WTC11 (cell line): ENCODE measurements at regions not wholly inside any gene's neighbourhood (a gene's known extent, or its start where the extent isn't known, plus 50 kb on each side); places are given as distances from the start of the nearest gene placed in this dataset.

Experiments used
- ATAC-seq: fragments of 200-7000 bp; cut with Tn5 transposase; 2 replicates; pipeline ENCODE4 v1.10.0; 2021; ENCODE audit warnings: mild to moderate bottlenecking, moderate library complexity
- CTCF ChIA-PET: fragments of 300-600 bp; sonication (Branson Sonifier 250); formaldehyde crosslinking; loops from one replicate; lab custom pipeline; 2021; ENCODE audit warnings: antibody characterized with exemption; lab: Charles Lee
- POLR2A ChIA-PET: fragments of 350-600 bp; sonication (Branson Sonifier 250); formaldehyde crosslinking; loops from one replicate; lab custom pipeline; 2021; ENCODE audit warnings: antibody characterized with exemption; lab: Charles Lee
- DNase-seq: peaks from one replicate; pipeline ENCODE4 v3.0.0; 2021; ENCODE audit warnings: low spot score
- H3K27ac Mint-ChIP-seq: 2 replicates; pipeline ENCODE4 v1.8.0; 2021; ENCODE audit warnings: mixed read lengths
- H3K27me3 Mint-ChIP-seq: 2 replicates; pipeline ENCODE4 v1.8.0; 2021; ENCODE audit warnings: low read depth, mild to moderate bottlenecking, moderate library complexity, mixed read lengths
- H3K36me3 Mint-ChIP-seq: 2 replicates; pipeline ENCODE4 v1.8.0; 2021; ENCODE audit warnings: mixed read lengths
- H3K4me1 Mint-ChIP-seq: 2 replicates; pipeline ENCODE4 v1.8.0; 2022; ENCODE audit warnings: mixed read lengths
- H3K4me3 Mint-ChIP-seq: 2 replicates; pipeline ENCODE4 v1.8.0; 2021; ENCODE audit warnings: mild to moderate bottlenecking, moderate library complexity, mixed read lengths
- H3K9me3 Mint-ChIP-seq: 2 replicates; pipeline ENCODE4 v1.8.0; 2021; ENCODE audit warnings: mixed read lengths
- AFF4 ChIP-seq: sonication (generic); formaldehyde crosslinking; IDR thresholded peaks from 2 replicates; pipeline ENCODE4 v1.8.1; 2023; ENCODE audit warnings: mild to moderate bottlenecking, missing genetic modification reagents, borderline replicate concordance
- ATF3 ChIP-seq: sonication (generic); formaldehyde crosslinking; conservative IDR thresholded peaks from 2 replicates; pipeline ENCODE4 v1.8.1; 2022; ENCODE audit warnings: mild to moderate bottlenecking, missing genetic modification reagents
- ESRRA ChIP-seq: sonication (generic); formaldehyde crosslinking; IDR thresholded peaks from 2 replicates; pipeline ENCODE4 v1.8.1; 2022; ENCODE audit warnings: mild to moderate bottlenecking, missing genetic modification reagents, borderline replicate concordance
- FOXP1 ChIP-seq: sonication (generic); formaldehyde crosslinking; IDR thresholded peaks from 2 replicates; pipeline ENCODE4 v1.8.0; 2022; ENCODE audit warnings: missing genetic modification reagents, mild to moderate bottlenecking, moderate library complexity, borderline replicate concordance
- JUN ChIP-seq: sonication (generic); formaldehyde crosslinking; IDR thresholded peaks from 2 replicates; pipeline ENCODE4 v1.8.0; 2023; ENCODE audit warnings: mild to moderate bottlenecking, missing genetic modification reagents
- NFYB ChIP-seq: sonication (generic); formaldehyde crosslinking; conservative IDR thresholded peaks from 2 replicates; pipeline ENCODE4 v1.8.0; 2022; ENCODE audit warnings: low read depth, missing genetic modification reagents
- NR1H2 ChIP-seq: sonication (generic); formaldehyde crosslinking; IDR thresholded peaks from 2 replicates; pipeline ENCODE4 v1.9.0; 2021; ENCODE audit warnings: mild to moderate bottlenecking, moderate library complexity, missing genetic modification reagents
- NR2C2 ChIP-seq: sonication (generic); formaldehyde crosslinking; IDR thresholded peaks from 2 replicates; pipeline ENCODE4 v1.8.0; 2022; ENCODE audit warnings: mild to moderate bottlenecking, missing genetic modification reagents
- ZNF396 ChIP-seq: fragments of 250-450 bp; sonication (Bioruptor Pico); IDR thresholded peaks from 2 replicates; pipeline ENCODE4 v1.8.0; 2021; ENCODE audit warnings: mild to moderate bottlenecking, moderate library complexity, borderline replicate concordance
- ZNF532 ChIP-seq: fragments of 250-450 bp; sonication (Bioruptor Pico); IDR thresholded peaks from 2 replicates; pipeline ENCODE4 v1.9.0; 2021; ENCODE audit warnings: mild to moderate bottlenecking, borderline replicate concordance
- TF ChIP-seq, protein P1 (sequence below): sonication (generic); formaldehyde crosslinking; conservative IDR thresholded peaks from 2 replicates; pipeline ENCODE4 v1.8.1; 2023; ENCODE audit warnings: mild to moderate bottlenecking, low read depth, missing genetic modification reagents, moderate library complexity
- TF ChIP-seq, protein P2 (sequence below): sonication (generic); formaldehyde crosslinking; IDR thresholded peaks from 2 replicates; pipeline ENCODE4 v1.8.1; 2023; ENCODE audit warnings: mild to moderate bottlenecking, missing genetic modification reagents
- TF ChIP-seq, protein P3 (sequence below): sonication (generic); formaldehyde crosslinking; IDR thresholded peaks from 2 replicates; pipeline ENCODE4 v1.8.1; 2023; ENCODE audit warnings: mild to moderate bottlenecking, missing genetic modification reagents, moderate library complexity
- TF ChIP-seq, protein P4 (sequence below): sonication (generic); formaldehyde crosslinking; IDR thresholded peaks from 2 replicates; pipeline ENCODE4 v1.8.1; 2023; ENCODE audit warnings: mild to moderate bottlenecking, moderate library complexity, missing genetic modification reagents
- TF ChIP-seq, protein P5 (sequence below): sonication (generic); formaldehyde crosslinking; IDR thresholded peaks from 2 replicates; pipeline ENCODE4 v1.8.1; 2023; ENCODE audit warnings: mild to moderate bottlenecking, missing genetic modification reagents, moderate library complexity

DNA sequence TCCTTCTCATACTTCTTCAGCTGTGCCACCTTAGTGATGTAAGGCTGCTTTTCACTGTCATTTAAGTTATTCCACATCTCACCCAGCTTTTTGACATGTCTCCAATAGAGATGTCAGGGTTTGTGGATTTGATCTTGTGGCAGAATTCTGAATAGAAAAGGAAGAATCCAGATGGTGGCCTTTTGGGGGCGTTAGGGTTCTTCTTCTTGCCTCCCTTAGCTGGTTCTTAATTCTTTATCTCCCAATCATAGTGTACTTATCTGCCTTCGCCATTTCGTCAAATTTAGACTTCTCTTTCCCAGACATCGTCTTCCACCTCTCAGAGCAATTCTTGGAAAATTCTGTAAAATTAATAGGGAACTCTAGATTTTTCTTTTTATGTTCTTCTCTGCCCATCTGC lies 422.9 kb downstream of the GJA1 start (continued):
- TF ChIP-seq ZNF532 (CRISPR knock-in tag) (no peak), NFYB (no peak), JUN (CRISPR knock-in tag) (no peak), FOXP1 (no peak), ESRRA (CRISPR knock-in tag) (no peak), NR2C2 (CRISPR knock-in tag) (no peak)
- TF ChIP-seq, protein P1, sequence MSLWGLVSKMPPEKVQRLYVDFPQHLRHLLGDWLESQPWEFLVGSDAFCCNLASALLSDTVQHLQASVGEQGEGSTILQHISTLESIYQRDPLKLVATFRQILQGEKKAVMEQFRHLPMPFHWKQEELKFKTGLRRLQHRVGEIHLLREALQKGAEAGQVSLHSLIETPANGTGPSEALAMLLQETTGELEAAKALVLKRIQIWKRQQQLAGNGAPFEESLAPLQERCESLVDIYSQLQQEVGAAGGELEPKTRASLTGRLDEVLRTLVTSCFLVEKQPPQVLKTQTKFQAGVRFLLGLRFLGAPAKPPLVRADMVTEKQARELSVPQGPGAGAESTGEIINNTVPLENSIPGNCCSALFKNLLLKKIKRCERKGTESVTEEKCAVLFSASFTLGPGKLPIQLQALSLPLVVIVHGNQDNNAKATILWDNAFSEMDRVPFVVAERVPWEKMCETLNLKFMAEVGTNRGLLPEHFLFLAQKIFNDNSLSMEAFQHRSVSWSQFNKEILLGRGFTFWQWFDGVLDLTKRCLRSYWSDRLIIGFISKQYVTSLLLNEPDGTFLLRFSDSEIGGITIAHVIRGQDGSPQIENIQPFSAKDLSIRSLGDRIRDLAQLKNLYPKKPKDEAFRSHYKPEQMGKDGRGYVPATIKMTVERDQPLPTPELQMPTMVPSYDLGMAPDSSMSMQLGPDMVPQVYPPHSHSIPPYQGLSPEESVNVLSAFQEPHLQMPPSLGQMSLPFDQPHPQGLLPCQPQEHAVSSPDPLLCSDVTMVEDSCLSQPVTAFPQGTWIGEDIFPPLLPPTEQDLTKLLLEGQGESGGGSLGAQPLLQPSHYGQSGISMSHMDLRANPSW (CRISPR knock-in tag): no peak
- TF ChIP-seq, protein P2, sequence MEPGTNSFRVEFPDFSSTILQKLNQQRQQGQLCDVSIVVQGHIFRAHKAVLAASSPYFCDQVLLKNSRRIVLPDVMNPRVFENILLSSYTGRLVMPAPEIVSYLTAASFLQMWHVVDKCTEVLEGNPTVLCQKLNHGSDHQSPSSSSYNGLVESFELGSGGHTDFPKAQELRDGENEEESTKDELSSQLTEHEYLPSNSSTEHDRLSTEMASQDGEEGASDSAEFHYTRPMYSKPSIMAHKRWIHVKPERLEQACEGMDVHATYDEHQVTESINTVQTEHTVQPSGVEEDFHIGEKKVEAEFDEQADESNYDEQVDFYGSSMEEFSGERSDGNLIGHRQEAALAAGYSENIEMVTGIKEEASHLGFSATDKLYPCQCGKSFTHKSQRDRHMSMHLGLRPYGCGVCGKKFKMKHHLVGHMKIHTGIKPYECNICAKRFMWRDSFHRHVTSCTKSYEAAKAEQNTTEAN (CRISPR knock-in tag): no peak
- TF ChIP-seq, protein P3, sequence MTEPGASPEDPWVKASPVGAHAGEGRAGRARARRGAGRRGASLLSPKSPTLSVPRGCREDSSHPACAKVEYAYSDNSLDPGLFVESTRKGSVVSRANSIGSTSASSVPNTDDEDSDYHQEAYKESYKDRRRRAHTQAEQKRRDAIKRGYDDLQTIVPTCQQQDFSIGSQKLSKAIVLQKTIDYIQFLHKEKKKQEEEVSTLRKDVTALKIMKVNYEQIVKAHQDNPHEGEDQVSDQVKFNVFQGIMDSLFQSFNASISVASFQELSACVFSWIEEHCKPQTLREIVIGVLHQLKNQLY (CRISPR knock-in tag): no peak
- TF ChIP-seq, all 79 proteins: peak for 0

DNA sequence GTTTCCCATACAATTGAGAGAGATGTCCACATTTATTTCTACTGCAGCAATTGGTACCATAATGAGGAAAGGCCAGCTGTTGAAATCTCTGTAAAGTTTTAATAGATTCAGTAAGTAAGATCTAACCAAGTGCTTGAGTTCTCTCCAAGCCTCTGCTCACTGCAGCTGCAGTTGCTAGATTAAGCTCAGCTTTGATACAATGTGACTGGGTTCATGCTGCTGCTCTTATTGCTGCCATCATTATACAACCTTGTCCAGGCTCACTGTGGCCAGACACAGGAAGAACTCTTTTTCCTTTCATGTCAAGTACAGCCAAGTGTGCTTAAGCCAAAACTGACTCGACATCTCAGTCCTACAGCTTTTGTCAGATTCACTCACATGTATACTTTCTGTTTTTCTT lies 423.5 kb downstream of the GJA1 start:
- peaks cover 10% of the 10 kb centered on the region for H3K36me3 Mint-ChIP-seq
- peaks cover 21% of the 10 kb centered on the region for H3K4me1 Mint-ChIP-seq
- no peak overlapping the region for H3K27ac Mint-ChIP-seq
- no peaks in the 10 kb centered on the region for H3K27me3 Mint-ChIP-seq
- DNase-seq (no peak), ATAC-seq (no peak)
- ChIA-PET CTCF (interaction anchor here (0.6 to 2.3 kb wide), 2 partner anchors 9 to 338 kb away, joined by 3 to 14 read pairs; no protein-coding TSS in a partner anchor), POLR2A (no interaction called here)
- H3K9me3 Mint-ChIP-seq: peaks cover 18% of the 10 kb centered on the region
- H3K4me3 Mint-ChIP-seq: no peak overlapping the region
- TF ChIP-seq, protein P4, sequence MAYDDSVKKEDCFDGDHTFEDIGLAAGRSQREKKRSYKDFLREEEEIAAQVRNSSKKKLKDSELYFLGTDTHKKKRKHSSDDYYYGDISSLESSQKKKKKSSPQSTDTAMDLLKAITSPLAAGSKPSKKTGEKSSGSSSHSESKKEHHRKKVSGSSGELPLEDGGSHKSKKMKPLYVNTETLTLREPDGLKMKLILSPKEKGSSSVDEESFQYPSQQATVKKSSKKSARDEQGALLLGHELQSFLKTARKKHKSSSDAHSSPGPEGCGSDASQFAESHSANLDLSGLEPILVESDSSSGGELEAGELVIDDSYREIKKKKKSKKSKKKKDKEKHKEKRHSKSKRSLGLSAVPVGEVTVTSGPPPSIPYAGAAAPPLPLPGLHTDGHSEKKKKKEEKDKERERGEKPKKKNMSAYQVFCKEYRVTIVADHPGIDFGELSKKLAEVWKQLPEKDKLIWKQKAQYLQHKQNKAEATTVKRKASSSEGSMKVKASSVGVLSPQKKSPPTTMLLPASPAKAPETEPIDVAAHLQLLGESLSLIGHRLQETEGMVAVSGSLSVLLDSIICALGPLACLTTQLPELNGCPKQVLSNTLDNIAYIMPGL (CRISPR knock-in tag): no peak
- TF ChIP-seq ATF3 (no peak), AFF4 (CRISPR knock-in tag) (no peak), NR1H2 (CRISPR knock-in tag) (no peak), ZNF396 (CRISPR knock-in tag) (no peak)
- TF ChIP-seq, protein P5, sequence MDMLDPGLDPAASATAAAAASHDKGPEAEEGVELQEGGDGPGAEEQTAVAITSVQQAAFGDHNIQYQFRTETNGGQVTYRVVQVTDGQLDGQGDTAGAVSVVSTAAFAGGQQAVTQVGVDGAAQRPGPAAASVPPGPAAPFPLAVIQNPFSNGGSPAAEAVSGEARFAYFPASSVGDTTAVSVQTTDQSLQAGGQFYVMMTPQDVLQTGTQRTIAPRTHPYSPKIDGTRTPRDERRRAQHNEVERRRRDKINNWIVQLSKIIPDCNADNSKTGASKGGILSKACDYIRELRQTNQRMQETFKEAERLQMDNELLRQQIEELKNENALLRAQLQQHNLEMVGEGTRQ: no peak
- TF ChIP-seq, protein P2 (CRISPR knock-in tag): no peak
